ENCODE measurements at regions not wholly inside any gene's neighbourhood (a gene's known extent, or its start where the extent isn't known, plus 50 kb on each side); places are given as distances from the start of the nearest gene placed in this dataset.

DNA sequence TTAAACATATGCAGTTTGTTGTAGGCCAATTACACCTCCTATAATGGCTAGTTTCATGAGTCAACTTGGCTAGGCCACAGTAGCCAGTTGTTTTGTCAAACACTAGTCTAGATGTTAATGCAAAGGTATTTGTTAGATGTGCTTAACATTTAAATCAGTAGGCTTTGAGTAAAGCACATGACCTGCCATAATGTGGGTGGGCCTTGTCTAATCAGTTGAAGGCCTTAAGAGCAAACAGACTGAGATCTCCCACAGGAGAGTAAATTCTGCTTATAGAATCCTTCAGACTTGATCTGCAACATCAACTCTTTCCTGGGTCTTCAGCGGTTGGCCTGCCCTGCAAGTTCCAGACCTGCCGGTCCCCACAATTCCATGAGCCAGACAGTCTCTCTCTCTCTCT, 1345.9 kb downstream of the BRD1 start:
- DNase-seq, result no peak

DNA sequence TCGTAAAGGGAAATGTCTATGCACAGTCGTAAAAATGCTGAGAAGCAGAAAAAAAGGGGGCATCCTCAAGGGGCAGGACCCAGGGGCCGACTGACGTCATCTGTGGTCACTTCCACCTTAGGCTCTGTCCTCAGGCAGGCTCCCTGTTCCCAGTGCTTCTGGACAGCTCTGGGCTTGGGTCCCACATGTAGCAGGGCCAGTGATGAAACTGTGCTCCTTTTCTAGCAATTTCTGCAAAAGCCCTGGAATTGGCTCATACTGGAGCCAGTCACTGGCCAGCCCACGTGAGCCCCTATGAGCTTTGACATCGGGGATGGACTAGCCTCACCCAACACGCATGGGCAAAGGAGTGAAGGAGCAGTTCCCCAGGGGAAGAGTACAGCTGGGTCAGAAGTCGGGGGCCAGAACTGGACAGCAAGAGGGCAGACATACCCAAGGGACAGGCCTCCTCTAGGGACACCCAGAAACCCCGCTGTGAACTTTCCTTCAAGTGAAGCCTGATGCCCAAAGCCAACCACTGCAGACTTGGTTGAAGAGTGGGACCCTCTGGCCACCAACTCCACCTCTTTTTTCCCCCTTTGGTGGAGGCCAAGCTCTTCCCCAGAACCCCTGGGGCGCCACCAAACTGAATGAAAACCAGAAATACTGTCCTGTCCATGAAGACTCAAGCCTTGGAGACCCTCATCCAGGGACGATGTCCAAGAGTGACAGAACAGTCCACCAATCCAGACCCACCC, 1349.0 kb downstream of the BRD1 start:
- DNase-seq, result peak in 4 of 56 donors; percentile 20 to 48 (median 28)

DNA sequence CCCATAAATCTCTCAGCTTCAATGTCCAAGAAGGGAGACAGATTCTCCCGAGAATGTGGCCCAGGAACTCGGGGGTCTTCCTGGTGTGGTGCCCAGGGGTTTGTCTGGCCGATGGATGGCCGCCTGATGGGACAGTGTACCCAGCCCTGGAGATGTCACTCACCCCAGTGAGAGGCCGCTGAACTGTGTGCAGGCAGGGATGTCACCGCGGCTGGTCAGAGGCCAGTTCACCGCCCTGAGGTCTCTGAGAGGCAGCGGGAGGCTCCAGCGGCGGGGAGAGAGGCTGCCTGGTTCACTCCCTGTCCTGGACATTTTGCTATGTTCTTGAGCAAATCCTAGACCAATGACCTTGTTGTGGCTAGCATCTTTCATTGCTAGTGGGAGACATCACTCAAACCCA, 1349.5 kb downstream of the BRD1 start:
- DNase-seq, result peak in 1 of 56 donors; percentile 30

DNA sequence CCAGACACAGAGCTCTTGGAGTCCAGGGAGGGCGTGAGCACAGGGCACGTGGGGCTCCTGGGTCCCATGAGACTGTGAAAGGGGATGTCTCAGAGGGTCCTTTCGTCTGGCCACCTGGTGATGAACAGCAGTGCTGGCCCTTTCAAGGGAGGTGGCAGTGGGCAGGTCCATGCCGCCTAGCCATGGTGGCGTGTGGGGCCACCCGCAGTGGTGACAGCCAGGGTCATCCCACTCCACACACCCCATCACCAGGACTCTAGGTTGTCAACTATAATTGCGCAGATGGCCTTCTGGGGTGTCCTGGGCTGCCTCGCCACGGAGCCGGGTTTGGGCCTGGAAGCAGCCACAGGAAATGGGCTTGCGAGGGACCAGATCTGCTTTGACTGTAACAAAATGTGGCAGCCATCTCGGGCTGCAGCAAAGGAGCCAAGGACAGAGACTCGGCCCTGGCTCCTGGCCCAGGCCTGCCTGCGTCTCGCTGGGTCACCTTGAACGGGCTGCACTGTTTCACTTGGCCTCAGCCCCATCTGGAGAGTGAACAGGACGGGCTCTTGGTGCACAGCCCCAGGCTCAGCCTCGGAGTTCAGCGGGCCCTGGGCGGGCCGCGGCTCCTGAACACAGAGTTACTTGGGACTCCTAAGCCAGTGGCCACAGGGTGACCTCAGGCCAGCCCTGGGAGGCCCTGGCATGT, 1350.5 kb downstream of the BRD1 start:
- DNase-seq, result peak in 28 of 56 donors; percentile 20 to 82 (median 56)

DNA sequence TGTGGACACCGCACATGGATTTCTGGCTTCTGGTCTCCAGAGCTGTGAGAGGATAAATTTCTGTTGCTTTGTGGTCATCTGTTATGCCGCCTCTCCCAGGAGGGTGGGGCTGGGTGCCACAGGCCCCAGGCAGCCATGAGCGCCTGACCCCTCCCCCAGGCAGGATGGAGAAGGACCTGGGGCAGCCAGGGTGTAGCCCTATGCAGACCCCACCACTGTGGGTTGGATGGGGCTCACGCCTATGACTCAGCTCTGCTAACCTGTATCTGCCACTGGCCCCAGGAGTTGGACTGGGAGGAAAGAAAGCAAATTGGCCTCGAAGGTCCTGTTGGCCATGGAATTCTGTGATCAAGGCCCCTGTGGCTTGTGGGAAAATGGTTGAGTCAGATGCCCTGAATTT, 1351.1 kb downstream of the BRD1 start:
- no peak for DNase-seq

DNA sequence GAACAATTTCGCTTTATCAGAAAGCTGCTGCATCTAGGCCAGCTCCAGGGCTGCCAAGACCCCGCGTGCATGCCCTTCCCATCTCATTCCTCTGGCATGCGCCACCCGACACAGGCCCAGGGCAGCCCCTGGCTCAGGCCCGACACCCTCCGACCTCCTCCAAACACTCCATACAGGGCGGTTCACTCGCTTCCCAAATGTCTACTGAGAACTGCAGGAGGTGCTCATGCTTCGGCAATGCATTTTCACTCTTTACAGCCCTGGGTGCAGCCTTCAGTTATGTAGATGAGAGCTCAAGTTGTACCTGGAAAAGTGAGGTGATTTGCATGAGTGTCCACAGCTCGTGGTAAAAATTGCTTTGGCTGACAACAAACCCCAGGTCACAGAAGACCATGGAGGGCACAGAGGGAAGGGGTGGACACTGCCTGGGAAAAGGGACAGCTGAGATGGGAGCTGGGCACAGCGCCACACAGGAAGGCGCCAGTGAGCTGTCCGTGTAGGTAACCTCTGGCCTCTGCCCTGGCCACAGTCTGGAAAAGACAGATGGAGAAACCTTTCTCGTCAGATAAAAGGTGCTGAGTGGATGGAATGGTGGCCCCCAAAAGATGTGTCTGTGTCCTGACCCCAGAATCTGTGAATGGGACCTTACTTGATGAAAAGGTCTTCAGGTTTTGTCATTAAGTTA, 1351.9 kb downstream of the BRD1 start:
- DNase-seq, result no peak

DNA sequence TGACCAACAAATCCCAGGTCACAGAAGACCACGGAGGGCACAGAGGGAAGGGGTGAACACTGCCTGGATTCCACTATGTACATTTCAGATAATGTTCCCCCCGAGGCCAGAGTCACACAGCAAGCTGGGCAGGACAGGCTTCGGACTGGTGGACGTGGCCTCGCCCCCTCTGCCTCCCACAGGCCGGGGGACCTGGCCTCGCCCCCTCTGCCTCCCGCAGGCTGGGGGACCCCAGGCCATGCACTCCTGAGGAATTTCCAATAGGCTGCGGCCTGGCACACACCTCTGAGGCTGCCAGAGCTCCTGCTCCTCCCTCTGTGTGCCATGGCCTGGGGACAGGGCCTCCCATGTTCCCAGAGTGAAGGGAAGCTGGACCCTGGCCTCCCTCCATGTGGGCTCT, 1352.8 kb downstream of the BRD1 start:
- no peak for DNase-seq

DNA sequence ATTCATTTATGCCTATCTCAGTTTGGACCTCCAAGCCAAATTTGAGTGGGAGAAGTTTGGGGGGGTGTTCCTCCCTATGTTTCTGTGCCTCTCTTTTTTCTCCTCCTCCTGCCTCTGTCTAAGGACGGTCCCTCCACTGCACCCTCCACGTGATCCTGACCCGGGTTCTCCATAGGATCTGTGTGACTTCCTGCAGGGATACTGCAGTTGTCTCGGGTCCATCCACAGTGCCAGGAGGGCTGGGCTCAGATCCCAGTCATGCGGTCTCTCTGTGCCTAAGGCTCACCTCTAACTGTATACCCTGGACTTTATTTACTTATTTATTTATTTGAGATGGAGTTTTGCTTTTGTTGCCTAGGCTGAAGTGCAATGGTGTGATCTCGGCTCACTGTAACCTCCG, 1354.5 kb downstream of the BRD1 start:
- DNase-seq, result no peak

DNA sequence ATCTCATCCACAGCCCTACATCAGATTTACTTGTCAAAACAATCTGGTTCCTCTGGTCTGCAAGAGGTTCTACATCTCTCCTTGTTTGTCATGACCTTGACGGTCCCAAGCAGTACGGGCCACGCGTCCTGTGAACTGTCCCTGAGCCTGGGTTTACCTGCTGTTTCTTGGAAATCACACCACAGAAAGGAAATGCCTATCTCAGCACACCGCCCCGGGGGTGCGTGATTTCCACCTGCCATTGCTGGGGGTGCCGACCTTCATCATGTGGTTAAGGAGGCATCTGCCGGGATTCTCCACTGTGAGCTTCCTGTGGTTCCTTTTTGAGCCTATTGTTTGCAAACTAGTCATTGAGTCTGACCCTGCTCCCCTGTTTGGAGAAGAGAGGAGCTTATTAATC, 1363.4 kb downstream of the BRD1 start:
- no peak for DNase-seq

DNA sequence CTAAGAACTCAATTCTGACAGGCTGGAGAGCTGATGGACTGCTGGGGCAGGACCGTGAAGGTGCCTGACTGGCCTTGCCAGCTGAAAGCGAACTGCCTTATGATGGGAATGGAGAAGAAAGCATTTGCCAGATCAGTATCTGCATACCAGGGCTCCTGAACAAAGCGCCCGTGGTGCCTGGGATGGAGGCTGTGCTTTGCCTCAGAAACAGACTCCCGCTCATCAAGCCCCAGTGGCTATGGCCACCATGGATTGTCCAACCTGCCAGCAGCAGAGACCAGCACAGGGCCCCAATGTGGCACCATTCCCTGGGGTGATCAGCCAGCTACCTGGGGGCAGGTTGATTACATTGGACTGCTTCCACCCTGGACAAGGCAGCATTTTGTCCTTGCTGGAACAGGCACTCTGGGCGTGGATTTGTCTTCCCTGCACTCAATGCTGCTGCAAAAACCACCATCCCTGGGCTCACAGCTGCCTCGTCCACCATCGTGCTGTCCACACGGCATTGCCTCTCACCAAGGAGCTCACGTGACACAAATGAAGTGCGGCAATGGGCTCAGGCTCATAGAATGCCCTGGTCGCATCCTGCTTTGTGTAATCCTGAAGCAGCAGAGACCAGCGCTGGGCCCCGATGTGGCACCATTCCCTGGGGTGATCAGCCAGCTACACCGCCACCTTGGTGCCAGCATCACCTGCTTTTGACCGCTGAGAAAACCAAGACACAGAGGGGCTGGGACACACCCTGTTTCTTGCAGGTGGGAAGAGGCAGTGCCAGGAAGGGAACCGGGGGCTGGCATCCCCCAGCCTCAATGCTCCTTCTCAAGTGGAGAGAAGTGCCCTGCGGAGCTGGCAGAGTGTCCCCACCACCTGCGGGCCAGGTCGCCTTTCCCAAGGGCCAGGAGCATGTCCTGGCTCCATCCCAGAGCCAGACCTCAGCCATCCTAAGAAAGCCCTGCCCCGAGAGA, 1367.5 kb downstream of the BRD1 start:
- no peak for DNase-seq

DNA sequence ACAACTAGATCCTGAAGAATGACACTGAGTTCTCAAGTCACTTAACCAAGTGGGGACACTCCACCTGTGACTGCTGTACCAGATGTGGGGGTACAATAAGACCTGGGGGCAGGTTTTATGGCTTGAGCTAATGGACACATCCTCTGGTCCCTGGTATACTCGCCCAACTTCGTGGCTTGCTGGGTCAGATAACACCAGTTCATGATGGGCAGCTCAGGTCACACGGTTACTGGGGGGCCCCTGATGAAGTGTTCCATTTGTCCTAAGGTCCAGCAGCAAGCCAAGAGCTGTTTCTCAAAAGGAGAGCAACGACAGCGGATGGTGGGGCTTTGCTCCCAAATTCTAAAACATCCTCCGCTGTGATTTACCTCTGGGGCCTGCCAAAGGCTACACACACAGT, 1368.4 kb downstream of the BRD1 start:
- no peak for DNase-seq

DNA sequence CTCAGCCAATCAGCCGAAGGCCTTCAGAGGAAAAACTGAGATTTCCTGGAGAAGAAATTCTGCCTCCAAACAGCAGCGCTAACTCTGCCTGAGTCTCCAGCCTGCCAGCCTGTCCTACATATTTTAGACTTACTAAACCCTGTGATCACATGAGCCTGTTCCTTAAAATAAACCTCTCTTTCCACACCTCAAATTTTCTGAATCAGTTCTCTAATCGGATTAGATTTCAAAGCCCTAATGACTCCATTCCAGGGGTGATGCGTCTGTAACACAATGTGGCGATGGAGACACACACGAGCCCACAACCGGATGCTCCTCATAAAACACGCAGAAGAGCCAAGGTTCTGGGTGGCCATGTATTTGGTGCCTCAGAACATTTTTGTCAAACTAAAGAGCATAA, 1371.2 kb downstream of the BRD1 start:
- DNase-seq, result no peak

DNA sequence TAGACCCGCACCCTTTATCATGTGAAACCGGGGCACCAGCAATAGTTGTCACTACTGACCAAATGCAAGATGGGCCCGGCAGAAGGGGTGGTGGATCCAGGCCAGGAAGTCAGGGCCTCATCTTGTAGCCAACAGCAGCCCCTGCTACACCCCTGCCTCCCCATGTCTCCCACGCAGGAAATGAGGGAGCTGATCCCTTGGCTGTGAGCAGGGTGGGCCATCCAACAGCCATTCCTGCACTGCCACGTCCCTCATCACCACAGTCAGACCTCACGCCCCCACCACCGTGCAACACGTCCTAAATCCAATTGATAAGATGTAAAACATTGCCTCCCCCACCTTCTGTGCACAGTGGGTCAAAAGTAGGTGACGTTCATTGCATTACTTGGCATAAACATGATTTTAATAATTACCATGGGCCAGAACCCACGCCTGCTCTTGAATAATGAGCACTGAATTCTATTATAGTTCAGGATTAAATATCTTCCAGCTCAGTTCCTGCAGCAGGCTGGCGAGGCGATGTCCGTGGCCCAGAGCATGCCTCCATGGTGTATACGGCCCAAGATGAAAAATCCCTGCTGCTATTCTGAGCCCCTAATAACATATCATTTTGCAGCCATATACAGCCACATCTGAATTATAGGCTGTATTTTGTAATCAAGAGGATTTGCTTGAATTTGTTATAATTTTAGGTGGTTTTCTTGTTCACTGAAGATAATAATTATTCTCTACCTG, 1373.8 kb downstream of the BRD1 start:
- DNase-seq, result no peak

DNA sequence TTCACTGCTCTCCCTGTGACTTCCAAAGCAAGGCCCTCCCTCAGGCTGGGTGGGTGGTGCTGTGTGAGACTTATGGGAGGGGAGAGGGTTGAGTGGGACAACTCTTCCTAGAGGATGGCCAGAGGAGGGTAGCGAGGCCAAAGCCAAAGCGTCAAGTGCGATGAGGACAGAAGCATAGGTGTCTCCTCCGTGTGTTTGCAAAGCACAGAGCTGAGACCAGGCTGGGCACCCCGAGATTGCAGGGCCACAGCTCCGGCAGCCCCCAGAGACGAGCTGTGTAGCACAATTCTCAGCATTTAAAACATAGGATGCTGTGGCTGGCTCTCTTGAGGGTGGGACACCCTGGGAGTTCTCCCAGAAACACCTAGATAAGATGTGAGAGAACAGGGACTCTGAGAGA, 1374.5 kb downstream of the BRD1 start:
- DNase-seq, result no peak

DNA sequence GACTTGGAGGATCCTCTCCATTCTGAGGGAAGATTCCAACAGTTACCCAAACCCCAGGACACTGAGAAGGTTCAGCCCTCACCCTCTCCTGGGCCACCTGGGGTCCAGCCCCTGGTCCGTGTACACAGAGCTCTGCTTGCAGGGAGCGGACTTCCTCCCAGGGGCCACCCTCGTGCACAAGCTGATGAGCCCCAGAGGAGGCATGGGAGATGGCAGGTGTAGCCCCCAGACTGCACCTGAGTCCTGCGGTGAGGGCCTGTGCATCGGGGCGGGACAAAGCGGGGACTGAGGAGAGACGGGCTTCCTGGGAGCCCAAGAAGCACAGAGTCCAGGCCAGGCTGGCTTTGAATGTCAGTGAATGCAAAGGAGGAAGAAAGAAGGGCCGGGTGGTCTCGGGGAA, 1374.9 kb downstream of the BRD1 start:
- DNase-seq, result no peak

DNA sequence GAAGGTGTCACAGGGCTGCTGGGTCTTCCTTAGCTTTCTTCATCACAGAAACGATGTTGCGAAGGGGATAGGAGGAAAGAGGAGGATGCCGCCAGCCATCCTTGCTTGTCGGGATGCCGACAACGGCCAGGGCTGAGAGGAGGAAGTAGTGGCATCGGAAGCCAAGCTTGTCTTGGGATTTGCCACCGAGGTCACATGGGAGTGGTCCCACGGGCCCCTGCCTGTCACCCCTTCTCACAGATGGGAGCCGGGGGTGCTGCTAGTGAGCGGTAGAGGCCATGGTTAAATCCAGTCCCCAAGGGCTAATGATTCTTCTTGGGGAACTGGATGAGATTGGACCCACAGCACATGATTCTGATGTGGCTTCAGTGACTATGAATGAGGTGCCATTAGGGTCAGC, 1375.8 kb downstream of the BRD1 start:
- DNase-seq, result no peak

DNA sequence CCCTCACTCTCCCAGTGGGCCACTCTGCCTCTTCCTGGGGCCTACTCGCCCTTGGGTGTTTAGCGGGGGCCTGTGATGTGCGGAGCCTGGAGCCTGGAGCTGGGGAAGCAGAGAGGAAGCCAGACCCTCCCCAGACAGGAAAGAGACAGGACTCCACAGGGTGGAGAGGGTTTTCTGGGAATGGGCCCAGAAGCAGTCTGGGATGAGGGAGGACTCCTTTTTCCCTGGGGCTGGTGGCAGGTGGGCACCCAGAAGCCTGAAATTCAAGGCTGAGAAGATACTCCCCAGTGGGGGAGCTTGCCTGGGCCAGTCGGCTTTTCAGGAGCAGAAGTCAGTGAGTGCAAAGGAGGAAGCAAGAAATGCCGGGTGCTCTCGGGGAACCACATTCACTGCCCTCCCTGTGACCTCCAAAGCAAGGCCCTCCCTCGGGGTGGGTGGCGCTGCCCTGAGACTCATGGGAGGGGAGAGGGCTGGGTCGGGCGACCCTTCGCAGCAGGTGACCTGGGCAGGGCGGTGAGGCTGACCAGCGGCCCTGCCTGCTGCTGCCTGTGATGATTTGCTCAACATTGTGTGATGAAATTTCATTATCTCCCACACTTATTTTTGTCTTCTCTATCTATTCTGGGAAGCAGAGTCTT, 1377.4 kb downstream of the BRD1 start:
- no peak for DNase-seq

DNA sequence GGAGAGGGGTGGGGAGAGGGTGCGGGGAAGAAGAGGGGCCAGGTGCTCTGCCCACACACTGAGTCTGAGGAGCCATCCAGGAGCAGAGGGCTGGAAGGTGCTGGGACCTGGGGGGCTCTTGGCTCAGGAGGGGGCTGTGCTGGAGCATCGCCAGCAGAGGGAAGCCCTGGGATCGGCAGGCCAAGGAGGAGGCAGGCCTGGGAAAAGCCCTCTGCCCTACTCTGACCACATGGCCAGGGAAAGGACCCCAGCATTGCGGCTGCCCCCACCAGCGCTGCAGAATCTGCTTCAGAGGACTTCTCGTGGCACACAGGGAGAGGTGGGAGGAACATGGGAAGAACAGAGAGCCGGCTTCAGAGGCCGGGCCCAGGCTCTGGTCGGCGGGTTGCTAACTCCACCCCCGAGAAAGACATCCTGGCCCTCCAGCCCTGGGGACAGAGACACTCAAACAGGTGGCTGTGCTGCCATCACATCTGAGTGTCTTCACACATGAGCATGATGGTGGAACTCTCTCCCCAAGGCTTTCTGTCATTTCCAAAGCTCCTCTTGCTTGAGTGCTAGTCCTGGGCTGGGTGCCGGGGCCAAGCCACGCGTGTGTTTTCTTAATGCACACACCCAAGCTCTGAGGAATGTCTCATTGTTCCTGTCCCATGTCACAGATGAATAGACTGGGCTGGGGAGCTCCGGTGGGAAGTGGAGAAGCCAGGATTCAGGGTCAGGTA, 1378.0 kb downstream of the BRD1 start:
- DNase-seq, result no peak

DNA sequence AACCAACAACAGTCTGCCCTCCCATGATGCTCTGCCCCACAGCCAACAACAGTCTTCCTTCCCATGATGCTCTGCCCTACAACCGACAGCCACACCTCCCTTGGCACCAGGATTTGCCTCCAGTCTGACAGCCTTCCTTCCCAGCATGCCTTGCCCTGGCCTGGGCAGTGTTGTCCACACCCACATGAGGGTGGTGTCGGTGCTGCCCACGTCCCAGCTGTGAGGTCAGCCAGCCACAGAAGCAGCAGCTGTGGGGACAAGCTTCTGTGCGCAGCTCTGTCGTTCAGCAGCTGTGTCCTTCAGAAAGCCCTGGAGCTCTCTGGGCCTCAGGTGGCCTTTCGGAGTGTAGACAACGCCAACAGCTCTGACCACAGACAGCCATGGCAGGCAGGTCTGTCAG, 1378.9 kb downstream of the BRD1 start:
- DNase-seq, result no peak

Measured in amygdala (tissue), 56 donors.